HepG2 (cell line): ENCODE measurements at regions not wholly inside any gene's neighbourhood (a gene's known extent, or its start where the extent isn't known, plus 50 kb on each side); places are given as distances from the start of the nearest gene placed in this dataset.

Source experiments
- ATAC-seq: fragments of 200-7000 bp; cut with Tn5 transposase; 3 replicates; pipeline ENCODE4 v1.9.1; 2020; ENCODE audit warnings: mild to moderate bottlenecking, moderate library complexity
- BruUV-seq: library from RNA; stranded (reverse); fragments of 400-500 nt; replicated peaks from 2 replicates; lab custom pipeline; 2021; lab: Mats Ljungman, UMichigan
- CTCF ChIA-PET: fragments of 300-600 bp; formaldehyde crosslinking; extraction: SDS; loops from one replicate; lab custom pipeline; 2021; ENCODE audit warnings: low total read pairs, inconsistent platforms, low intra/inter-chr PET ratio; lab: Yijun Ruan, JAX
- POLR2A ChIA-PET: fragments of 350-600 bp; sonication (Branson Sonifier 250); formaldehyde crosslinking; loops from one replicate; lab custom pipeline; 2020; ENCODE audit warnings: antibody characterized with exemption, inconsistent platforms; lab: Yijun Ruan, JAX
- DNase-seq: peaks from one replicate; pipeline ENCODE4 v3.0.0-alpha.2; 2015; ENCODE audit warnings: low spot score
- FAIRE-seq: peaks from 3 replicates; lab custom pipeline; 2011; peaks lifted over from hg19 to GRCh38; lab: Jason Lieb, UNC
- H2AFZ ChIP-seq: one replicate; pipeline ENCODE4 v1.6.1; 2011; ENCODE audit warnings: low read length, inconsistent platforms
- H3K27ac ChIP-seq: fragments of 300-600 bp; 3 replicates; pipeline ENCODE4 v1.8.0; 2011; ENCODE audit warnings: mixed run types, mild to moderate bottlenecking, mixed read lengths, low read length, inconsistent platforms; ENCODE audit not compliant: insufficient read depth; ENCODE audit errors: extremely low read length
- H3K27me3 ChIP-seq, 2 experiments: fragments of 200-600 bp in 1 of 2; 2 replicates in 1 of 2; 3 replicates in 1 of 2; pipeline versions ENCODE4 v1.6.0 to v1.8.0; 2011; ENCODE audit warnings: low read length in 2 of 2, mild to moderate bottlenecking in 2 of 2, moderate library complexity in 2 of 2, inconsistent platforms in 1 of 2; ENCODE audit not compliant: insufficient read depth in 2 of 2, control insufficient read depth in 1 of 2
- H3K36me3 ChIP-seq, 2 experiments: fragments of 200-600 bp in 1 of 2; replicated peaks in 1 of 2; 2 replicates in 1 of 2; 3 replicates in 1 of 2; pipeline versions ENCODE4 v1.5.1 to v1.8.0; 2011; ENCODE audit warnings: low read length in 2 of 2, inconsistent platforms in 1 of 2; ENCODE audit not compliant: insufficient read depth in 2 of 2, control insufficient read depth in 1 of 2
- H3K4me1 ChIP-seq: 2 replicates; pipeline ENCODE4 v1.5.1; 2012; ENCODE audit warnings: low read length, inconsistent platforms; ENCODE audit not compliant: insufficient read depth
- H3K4me2 ChIP-seq: 2 replicates; pipeline ENCODE4 v1.6.0; 2011; ENCODE audit warnings: low read depth, low read length, inconsistent platforms
- H3K4me3 ChIP-seq, 3 experiments: fragments of 200-600 bp in 1 of 3; sonication (generic), shearing (Covaris generic) in 1 of 3; replicated peaks in 1 of 3; 2 replicates each; pipeline ENCODE4 v1.5.1; 2011 to 2016; ENCODE audit warnings: low read length in 3 of 3, inconsistent platforms in 2 of 3, low read depth in 2 of 3, mild to moderate bottlenecking in 2 of 3, control low read depth in 1 of 3, mixed read lengths in 1 of 3; ENCODE audit not compliant: insufficient read depth in 1 of 3
- H3K79me2 ChIP-seq: one replicate; pipeline ENCODE4 v1.6.1; 2011; ENCODE audit warnings: low read length, inconsistent platforms; ENCODE audit not compliant: insufficient read depth
- H3K9ac ChIP-seq: 2 replicates; pipeline ENCODE4 v1.6.0; 2011; ENCODE audit warnings: mild to moderate bottlenecking, low read depth, low read length, inconsistent platforms; ENCODE audit not compliant: insufficient read depth
- H3K9me3 ChIP-seq: 2 replicates; pipeline ENCODE4 v1.5.1; 2012; ENCODE audit warnings: mild to moderate bottlenecking, low read length
- H4K20me1 ChIP-seq: 2 replicates; pipeline ENCODE4 v1.6.0; 2011; ENCODE audit warnings: inconsistent platforms, mild to moderate bottlenecking, low read length, moderate library complexity; ENCODE audit not compliant: insufficient read depth
- DNMT1 ChIP-seq: sonication (generic); formaldehyde crosslinking; IDR thresholded peaks from 2 replicates; pipeline ENCODE4 v1.5.1; 2020; ENCODE audit warnings: mild to moderate bottlenecking, missing genetic modification reagents
- KLF12 ChIP-seq: sonication (generic); formaldehyde crosslinking; IDR thresholded peaks from 2 replicates; pipeline ENCODE4 v1.4.0; 2020; ENCODE audit warnings: missing genetic modification reagents, borderline replicate concordance
- MXD4 ChIP-seq: IDR thresholded peaks from 2 replicates; pipeline ENCODE4 v1.6.1; 2016; ENCODE audit warnings: mild to moderate bottlenecking, missing biosample characterization, missing genetic modification reagents
- PAX8 ChIP-seq: sonication (generic); formaldehyde crosslinking; IDR thresholded peaks from 2 replicates; pipeline ENCODE4 v1.8.0; 2022; ENCODE audit warnings: mild to moderate bottlenecking, missing genetic modification reagents, borderline replicate concordance
- SKI ChIP-seq: fragments of 450-650 bp; IDR thresholded peaks from one replicate; pipeline ENCODE4 v1.6.1; 2018; ENCODE audit warnings: mild to moderate bottlenecking; ENCODE audit not compliant: partially characterized antibody
- WGBS: methylation state at CpG from one replicate; pipeline ENCODE4 v1.1.6; 2017; ENCODE audit warnings: low lambda C conversion rate; 5-methylcytosine and 5-hydroxymethylcytosine counted together
- in situ Hi-C: cut with HindIII; loops from 2 replicates; pipeline ENCODE4 v1.10.0; 2017; ENCODE audit warnings: low pct_unique_long_range_greater_than_20kb; ENCODE audit not compliant: extremely low pct_ligation_motif_present
- intact Hi-C: fragments of 100-400 bp; cut with micrococcal nuclease; formaldehyde crosslinking; loops from one replicate; pipeline ENCODE4 v1.10.0; 2022; ENCODE audit not compliant: unreplicated experiment
- TF ChIP-seq, protein P1 (sequence below): sonication (generic); formaldehyde crosslinking; IDR thresholded peaks from 2 replicates; pipeline ENCODE4 v1.4.0; 2020; ENCODE audit warnings: missing genetic modification reagents, borderline replicate concordance
- TF ChIP-seq, protein P2 (sequence below): sonication (generic); formaldehyde crosslinking; IDR thresholded peaks from 2 replicates; pipeline ENCODE4 v1.8.1; 2023; ENCODE audit warnings: missing genetic modification reagents, inconsistent platforms, borderline replicate concordance
- TF ChIP-seq, protein P3 (sequence below): sonication (generic); formaldehyde crosslinking; IDR thresholded peaks from 2 replicates; pipeline ENCODE4 v1.4.0; 2020; ENCODE audit warnings: missing genetic modification reagents, borderline replicate concordance
- TF ChIP-seq, protein P4 (sequence below): sonication (generic); formaldehyde crosslinking; IDR thresholded peaks from 2 replicates; pipeline ENCODE4 v1.4.0; 2020; ENCODE audit warnings: missing genetic modification reagents

DNA sequence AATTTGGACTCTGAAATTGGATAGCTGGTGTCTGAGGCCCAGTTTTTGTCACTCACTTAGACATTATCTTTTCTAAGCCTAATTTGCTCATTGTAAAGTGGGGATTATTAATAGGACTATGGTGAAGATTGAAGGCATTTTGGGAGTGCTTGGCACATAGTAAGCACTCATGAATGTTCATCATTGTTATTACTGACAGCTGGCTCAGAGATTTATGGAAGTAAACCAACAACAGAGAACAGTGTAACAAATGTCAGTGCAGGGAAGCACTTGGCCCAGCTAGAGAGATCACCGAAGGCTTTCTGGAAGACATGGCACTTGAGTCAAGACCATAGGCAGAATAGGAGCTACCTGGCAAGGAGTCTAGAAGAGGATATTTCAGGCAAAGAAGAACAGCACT is 92.3 kb downstream of the RFC3 start (continued):
- TF ChIP-seq PAX8 (CRISPR knock-in tag) (no peak), MXD4 (CRISPR knock-in tag) (no peak), KLF12 (no peak), DNMT1 (CRISPR knock-in tag) (no peak)
- TF ChIP-seq, protein P1, sequence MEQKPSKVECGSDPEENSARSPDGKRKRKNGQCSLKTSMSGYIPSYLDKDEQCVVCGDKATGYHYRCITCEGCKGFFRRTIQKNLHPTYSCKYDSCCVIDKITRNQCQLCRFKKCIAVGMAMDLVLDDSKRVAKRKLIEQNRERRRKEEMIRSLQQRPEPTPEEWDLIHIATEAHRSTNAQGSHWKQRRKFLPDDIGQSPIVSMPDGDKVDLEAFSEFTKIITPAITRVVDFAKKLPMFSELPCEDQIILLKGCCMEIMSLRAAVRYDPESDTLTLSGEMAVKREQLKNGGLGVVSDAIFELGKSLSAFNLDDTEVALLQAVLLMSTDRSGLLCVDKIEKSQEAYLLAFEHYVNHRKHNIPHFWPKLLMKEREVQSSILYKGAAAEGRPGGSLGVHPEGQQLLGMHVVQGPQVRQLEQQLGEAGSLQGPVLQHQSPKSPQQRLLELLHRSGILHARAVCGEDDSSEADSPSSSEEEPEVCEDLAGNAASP (CRISPR knock-in tag) = no peak
- TF ChIP-seq, protein P2, sequence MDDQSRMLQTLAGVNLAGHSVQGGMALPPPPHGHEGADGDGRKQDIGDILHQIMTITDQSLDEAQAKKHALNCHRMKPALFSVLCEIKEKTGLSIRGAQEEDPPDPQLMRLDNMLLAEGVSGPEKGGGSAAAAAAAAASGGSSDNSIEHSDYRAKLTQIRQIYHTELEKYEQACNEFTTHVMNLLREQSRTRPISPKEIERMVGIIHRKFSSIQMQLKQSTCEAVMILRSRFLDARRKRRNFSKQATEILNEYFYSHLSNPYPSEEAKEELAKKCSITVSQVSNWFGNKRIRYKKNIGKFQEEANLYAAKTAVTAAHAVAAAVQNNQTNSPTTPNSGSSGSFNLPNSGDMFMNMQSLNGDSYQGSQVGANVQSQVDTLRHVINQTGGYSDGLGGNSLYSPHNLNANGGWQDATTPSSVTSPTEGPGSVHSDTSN (CRISPR knock-in tag) = no peak

DNA sequence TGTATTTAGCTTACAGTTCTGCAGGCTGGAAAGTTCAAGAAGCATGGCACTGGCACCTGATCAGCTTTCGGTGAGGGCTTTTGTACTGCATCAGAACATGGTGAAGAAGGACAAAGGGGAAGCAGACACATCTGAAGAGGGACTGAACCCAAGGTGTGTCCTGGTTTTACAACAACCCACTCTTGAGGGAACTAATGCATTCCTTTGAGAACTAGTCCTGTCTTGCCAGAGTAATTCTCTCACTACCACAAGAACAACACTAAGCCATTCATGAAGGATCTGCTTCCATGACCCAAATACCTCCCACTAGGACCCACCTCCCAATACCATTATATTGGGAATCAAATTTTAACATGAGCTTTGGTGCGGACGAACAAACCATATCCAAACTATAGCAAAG is 93.6 kb downstream of the RFC3 start:
- DNase-seq (no peak), ATAC-seq (no peak), FAIRE-seq (no peak)
- 97% methylated on average over 3 of the region's 3 CpGs for WGBS
- H3K9me3 ChIP-seq = no peaks in the 10 kb centered on the region
- H3K27me3 ChIP-seq = no peaks in the 10 kb centered on the region
- no peaks in the 10 kb centered on the region for H4K20me1 ChIP-seq
- in situ Hi-C loops (no loop called here), intact Hi-C loops (no loop called here)
- no peak overlapping the region for H3K4me2 ChIP-seq
- no peaks in the 10 kb centered on the region for H3K4me1 ChIP-seq
- ChIA-PET POLR2A (no interaction called here), CTCF (no interaction called here)
- no peak overlapping the region for H3K4me3 ChIP-seq
- H3K27ac ChIP-seq = no peak overlapping the region
- H2AFZ ChIP-seq = no peak overlapping the region
- H3K79me2 ChIP-seq = no peaks in the 10 kb centered on the region
- no peak overlapping the region for H3K9ac ChIP-seq
- H3K36me3 ChIP-seq = no peaks in the 10 kb centered on the region; a peak in 1 of 5 replicates
- BruUV-seq = no TSS peak
- TF ChIP-seq, protein P3, sequence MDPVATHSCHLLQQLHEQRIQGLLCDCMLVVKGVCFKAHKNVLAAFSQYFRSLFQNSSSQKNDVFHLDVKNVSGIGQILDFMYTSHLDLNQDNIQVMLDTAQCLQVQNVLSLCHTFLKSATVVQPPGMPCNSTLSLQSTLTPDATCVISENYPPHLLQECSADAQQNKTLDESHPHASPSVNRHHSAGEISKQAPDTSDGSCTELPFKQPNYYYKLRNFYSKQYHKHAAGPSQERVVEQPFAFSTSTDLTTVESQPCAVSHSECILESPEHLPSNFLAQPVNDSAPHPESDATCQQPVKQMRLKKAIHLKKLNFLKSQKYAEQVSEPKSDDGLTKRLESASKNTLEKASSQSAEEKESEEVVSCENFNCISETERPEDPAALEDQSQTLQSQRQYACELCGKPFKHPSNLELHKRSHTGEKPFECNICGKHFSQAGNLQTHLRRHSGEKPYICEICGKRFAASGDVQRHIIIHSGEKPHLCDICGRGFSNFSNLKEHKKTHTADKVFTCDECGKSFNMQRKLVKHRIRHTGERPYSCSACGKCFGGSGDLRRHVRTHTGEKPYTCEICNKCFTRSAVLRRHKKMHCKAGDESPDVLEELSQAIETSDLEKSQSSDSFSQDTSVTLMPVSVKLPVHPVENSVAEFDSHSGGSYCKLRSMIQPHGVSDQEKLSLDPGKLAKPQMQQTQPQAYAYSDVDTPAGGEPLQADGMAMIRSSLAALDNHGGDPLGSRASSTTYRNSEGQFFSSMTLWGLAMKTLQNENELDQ (CRISPR knock-in tag) = no peak
- TF ChIP-seq, protein P4, sequence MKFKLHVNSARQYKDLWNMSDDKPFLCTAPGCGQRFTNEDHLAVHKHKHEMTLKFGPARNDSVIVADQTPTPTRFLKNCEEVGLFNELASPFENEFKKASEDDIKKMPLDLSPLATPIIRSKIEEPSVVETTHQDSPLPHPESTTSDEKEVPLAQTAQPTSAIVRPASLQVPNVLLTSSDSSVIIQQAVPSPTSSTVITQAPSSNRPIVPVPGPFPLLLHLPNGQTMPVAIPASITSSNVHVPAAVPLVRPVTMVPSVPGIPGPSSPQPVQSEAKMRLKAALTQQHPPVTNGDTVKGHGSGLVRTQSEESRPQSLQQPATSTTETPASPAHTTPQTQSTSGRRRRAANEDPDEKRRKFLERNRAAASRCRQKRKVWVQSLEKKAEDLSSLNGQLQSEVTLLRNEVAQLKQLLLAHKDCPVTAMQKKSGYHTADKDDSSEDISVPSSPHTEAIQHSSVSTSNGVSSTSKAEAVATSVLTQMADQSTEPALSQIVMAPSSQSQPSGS (CRISPR knock-in tag) = no peak
- TF ChIP-seq SKI = no peak
